GM19324 (cell line): ENCODE measurements at regions not wholly inside any gene's neighbourhood (a gene's known extent, or its start where the extent isn't known, plus 50 kb on each side); places are given as distances from the start of the nearest gene placed in this dataset.

Experiments used
- ATAC-seq: cut with Tn5 transposase; IDR thresholded peaks from one replicate; pipeline ENCODE4 v1.9.1; 2021; ENCODE audit warnings: mild to moderate bottlenecking, moderate library complexity; ENCODE audit not compliant: unreplicated experiment, low FRiP score

GRCh38 chr2:21422724-21423522 is 299.2 kb downstream of the TDRD15 start:
- no peak for ATAC-seq

DNA sequence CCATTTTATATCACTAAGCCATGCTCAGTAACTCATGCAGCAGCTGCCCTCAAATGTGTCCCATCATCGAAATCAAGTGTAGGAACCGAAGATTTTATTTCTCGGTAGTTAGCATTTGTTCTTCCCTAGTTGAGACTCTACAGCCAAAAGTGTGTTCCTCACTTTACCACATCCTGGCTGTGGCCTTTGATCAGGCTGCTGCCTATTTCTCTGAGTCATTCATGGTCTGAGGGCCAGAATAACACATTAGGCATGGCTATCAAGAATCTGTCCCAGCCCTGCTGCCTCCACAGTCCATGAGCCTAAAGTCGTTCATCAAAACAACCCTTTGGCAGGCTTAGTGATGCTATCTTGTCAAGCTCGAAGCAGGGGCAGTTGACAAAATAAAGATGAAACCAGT is 300.1 kb downstream of the TDRD15 start:
- ATAC-seq = no peak

GRCh38 chr2:21424375-21424774 is 300.6 kb downstream of the TDRD15 start:
- no peak for ATAC-seq

- no peak for ATAC-seq
Measured at GRCh38 chr2:21427606-21428005, 303.8 kb downstream of the TDRD15 start.

DNA sequence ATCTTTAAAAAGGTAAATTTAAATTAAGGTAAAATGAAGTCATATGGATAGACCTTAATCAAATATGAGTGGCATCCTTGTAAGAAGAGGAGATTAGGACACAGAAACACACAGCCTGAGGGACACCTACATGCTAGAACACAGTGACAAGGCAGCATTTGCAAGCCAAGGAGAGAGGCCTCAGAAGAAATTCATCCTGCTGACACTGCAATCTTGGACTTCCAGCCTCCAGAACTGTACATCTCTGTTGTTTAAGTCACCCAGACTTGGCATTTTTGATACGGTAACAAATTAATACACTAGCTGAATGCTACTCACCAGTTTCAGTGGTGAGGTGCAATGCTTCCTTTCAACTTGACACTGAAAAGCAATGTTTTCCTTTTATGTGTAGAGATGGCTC is 305.0 kb downstream of the TDRD15 start:
- ATAC-seq = no peak

GRCh38 chr2:21429747-21430146 is 306.0 kb downstream of the TDRD15 start:
- no peak for ATAC-seq

- ATAC-seq = no peak
Measured at GRCh38 chr2:21431078-21431477, 307.3 kb downstream of the TDRD15 start.

- no peak for ATAC-seq
Measured at GRCh38 chr2:21438949-21439348, 315.2 kb downstream of the TDRD15 start.

DNA sequence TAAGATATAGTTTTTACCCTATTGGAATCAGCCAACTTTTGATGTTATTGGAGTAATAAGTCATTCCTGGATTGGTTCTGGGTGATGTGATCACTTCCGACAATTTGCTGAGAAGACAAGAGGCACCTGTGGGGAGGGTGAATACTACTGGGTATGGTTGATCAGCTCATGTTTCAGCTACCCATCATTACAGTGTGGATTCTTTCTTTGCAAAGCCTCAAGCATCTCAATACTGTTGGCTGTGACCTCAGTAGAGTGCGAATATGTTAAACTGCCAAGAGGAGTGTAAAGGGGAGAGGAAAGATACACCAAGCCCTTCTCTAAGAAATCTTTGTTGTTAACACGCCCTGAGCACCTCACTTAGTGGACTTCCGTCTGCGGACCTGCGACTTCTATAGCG is 317.7 kb downstream of the TDRD15 start:
- no peak for ATAC-seq

DNA sequence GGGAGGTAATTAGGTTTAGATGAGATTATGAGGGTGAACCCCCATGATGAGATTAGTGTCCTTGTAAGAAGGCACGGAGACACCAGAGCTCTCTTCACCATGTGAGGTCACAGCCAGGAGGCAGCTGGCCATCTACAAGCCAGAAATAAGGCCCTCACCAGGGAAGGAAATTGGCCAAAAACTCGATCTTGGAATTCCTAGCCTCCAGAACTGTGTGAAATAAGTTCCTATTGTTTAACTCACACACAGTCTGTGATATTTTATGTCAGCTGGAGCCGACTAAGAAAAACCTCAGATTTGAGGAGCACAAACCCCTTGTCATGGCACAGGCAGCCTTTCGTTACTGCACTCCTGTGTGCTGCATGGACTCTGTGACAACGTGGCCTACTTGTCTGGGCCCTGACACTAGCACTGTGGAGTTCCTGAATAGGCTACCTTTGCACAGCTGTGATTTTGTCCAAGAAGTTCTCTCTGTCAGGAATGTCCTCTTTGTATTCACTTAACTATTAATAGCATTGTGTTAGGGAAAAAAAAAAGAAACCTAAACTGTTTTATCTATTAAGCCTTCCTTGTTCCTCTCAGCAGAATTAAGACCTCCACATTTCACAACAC is 319.8 kb downstream of the TDRD15 start:
- no peak for ATAC-seq

- no peak for ATAC-seq
Measured at GRCh38 chr2:21449881-21450280, 326.1 kb downstream of the TDRD15 start.

DNA sequence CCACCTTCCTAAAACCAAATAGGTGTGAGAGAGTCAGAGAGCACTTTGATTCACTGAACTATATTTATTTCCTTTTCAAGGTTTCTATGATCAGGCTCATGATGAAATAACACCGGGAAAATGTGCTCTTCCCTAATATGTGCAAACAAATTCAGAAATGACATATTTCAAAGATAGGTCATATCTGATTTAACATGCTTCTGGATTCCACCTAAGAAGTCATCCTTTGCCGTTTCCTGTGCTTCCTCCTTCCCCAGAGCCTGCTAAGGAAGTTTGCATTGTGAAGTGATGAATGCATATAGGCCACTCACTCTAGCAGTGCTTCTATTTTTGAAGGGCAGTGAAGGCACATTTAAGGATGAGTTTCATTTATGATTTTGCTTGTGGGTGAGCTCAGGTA is 327.6 kb downstream of the TDRD15 start:
- no peak for ATAC-seq

DNA sequence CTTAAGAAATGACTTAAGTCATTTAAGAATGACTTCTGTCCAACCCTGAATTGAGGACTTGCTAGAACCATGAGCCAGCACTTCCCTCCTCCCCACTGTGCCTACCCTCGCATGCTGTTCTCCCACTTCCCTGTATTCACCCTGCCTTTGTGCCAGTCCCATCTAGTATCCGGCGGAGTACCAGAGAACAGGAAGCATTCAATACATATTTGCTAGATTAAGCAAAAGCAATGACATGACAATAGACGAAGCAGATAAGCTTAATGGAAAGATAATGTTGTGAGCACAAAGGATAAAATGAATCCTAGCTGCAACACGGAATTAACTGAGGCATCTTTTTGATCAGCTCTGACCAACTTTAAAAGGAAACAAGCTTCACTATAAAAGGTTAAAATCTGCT is 328.5 kb downstream of the TDRD15 start:
- no peak for ATAC-seq

- no peak for ATAC-seq
Measured at GRCh38 chr2:21452678-21453077, 328.9 kb downstream of the TDRD15 start.

- ATAC-seq = no peak
Measured at GRCh38 chr2:21453723-21454450, 330.1 kb downstream of the TDRD15 start.

DNA sequence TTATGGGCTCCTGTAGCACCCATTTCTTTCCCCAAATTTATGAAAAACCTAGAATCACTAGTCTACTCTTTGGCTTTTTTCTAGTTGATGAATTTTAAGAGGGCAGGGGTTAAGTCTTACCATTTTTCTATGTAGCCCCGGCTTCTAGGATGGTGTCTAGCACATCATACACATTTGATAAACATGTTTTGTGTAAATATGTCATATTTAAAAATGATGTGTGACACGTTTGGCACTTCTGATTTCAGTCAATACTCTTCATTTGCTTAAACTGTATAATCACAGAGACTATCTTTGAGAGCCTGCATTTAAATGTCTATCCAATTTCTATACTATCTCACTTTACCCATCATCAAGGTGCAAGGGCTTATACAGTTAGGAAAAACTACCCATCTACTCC is 331.1 kb downstream of the TDRD15 start:
- ATAC-seq = no peak

DNA sequence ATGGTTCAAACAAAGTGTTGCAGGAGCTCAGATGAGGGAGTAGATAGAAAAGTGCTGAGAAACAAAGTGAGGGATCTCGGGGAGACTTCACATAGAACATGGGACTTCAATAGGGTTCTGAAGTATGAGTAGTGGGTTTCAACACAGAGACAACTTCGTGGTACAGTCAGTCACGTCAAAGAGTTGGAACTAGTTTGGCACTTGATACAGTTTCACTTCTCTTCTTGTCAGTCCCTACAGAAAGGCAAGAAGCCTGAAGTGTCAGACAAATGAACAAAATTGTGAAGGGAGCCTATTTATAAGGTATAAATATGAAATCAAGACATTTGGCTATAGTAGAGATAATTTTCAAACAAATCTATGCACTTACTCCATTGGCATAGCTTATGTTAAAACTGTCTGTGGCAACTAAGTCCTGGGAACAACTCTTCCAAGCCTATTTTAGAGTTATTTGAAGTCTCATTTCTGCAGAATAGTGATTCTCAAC is 338.0 kb downstream of the TDRD15 start:
- ATAC-seq = no peak

DNA sequence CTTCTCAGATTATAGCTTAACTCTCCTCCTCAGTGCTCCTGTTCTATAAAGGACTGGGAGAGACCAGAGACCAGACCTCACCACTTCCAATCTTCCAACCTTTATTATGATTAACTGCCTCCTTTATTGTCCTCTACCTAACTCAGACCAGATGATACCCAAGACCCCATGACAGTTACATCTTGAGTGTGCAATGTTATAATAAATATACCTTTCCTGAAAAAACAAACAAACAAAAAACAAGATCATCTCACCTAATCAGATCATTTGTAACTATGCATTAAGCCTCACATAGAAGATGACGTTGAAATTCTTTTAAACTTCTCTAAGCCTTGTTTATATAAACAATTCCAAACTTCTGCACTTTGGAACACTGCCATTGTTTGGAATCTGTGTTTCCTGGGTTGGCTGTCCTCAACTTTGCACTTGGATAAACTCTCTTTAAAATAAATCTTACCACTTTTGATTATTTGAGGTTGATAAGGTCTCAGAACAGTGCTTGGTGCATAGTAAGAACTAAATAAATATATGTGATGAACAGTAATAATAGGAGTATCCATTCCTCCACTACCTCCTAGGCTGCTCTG is 342.7 kb downstream of the TDRD15 start:
- ATAC-seq = no peak

DNA sequence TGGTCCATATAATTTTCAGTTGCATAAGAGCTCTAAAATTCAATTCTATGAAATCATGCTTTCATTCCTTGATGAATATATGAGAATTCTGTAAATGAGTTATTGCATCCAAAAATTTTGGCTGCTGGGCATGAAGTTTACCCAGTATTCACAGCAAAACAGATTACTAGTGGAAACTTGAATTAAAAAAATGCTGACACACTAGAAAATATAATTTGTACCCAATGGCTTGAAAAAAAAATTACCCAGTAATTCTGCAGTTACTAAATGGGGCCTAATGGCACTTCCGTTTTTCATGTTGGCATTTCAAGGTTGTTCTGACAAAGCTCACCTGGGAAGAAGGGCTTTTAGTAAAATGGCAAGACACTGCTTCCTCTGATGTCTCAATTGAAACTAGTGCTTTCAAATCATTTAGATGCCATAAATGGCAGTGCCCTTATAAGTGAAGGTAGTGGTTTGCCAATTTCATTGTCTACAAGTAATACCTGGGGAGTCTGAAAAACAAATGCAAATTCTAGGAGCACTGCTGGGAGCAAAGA is 343.6 kb downstream of the TDRD15 start:
- ATAC-seq = no peak

DNA sequence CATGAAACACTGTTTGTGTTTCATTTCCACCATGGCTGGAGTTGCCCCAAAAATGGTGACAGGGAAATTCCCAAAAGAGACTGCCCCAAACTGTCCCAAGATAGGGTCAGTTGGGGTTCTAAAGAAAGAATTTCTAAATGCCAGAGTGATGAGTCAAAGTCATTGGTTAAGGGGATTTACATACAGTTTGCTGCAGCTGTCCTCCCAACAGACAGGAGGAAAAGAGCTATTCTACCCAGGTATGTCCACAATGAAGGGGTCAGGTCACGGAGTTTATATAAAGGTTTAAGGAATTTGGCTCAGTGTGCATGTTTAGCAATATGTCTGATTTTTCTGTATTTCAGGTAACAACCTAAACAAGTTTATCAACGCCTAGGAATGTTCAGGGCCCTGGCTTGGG is 344.1 kb downstream of the TDRD15 start:
- ATAC-seq = no peak

DNA sequence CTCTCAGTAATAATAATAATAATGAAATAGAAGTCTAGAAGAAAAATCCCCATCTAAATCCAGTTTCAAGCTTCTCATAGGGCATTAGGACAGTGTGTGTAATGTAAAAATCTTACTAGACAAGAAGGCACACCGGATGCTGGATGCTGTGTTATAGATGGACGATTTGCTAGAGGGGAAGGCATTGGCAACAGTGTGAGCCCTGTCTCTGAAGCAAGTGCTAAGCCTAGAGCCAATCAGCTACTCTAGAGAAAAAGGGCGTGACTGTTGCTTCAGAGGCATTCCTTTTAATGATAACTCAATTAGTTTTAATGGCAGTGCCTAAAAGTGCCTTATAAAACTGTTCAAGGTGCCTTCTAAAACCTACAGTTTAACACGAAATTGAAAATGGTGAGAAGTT is 344.9 kb downstream of the TDRD15 start:
- no peak for ATAC-seq
